Activated CD8-positive, alpha-beta memory T cell treated with anti-CD3 and anti-CD28 coated beads, Interleukin-2, amount 50 U/mL, for 4 hours (primary cell): ENCODE measurements at regions not wholly inside any gene's neighbourhood (a gene's known extent, or its start where the extent isn't known, plus 50 kb on each side); places are given as distances from the start of the nearest gene placed in this dataset.

ENCODE experiments used
- DNase-seq: peaks from one replicate; pipeline ENCODE4 v3.0.0-alpha.2; 2020

- DNase-seq = no peak
These were observed 263.8 kb upstream of the LCORL start for GRCh38 chr4:18285357-18285756.

GRCh38 chr4:18278244-18278643 lies 256.7 kb upstream of the LCORL start:
- DNase-seq = no peak

- DNase-seq = no peak
These were observed 241.3 kb upstream of the LCORL start for GRCh38 chr4:18262832-18263231.

DNA sequence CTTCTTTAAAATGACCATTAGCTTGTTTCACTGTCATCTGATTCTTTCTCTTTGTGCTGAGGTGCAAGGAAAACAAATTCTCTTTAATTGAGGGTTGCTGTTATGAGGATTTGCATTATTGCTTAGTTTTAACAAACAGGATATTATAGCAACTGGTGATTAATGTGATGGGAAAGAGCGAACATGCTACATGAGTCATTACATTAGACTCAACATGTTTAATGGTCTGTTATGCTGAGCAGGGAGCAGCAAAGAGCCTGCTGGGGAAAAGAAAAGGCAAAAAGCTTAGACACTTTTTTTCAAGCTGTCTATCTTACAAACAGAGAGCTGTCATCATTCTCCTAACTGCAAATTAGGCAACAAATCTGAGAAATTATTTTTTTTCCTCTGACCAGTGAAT lies 230.5 kb upstream of the LCORL start:
- no peak for DNase-seq

DNA sequence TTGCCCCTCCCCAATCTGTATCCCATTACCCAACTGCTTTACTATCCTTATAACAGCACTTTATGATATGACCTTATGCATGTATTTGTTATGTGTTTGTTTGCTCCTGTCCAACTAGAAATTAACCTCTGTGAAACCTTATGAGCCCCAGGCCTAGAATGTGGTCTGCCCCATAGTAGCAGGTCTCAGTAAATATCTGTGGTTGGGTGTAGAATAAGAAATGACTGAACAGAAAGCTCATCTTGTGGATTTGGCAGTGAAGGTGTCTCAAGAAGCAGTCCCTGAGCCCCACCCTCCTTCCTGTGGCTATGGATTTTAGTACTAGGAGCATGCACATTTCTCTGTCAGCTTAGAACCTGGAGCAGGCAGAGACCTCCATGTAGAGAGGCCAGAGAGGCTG lies 229.0 kb upstream of the LCORL start:
- no peak for DNase-seq

DNA sequence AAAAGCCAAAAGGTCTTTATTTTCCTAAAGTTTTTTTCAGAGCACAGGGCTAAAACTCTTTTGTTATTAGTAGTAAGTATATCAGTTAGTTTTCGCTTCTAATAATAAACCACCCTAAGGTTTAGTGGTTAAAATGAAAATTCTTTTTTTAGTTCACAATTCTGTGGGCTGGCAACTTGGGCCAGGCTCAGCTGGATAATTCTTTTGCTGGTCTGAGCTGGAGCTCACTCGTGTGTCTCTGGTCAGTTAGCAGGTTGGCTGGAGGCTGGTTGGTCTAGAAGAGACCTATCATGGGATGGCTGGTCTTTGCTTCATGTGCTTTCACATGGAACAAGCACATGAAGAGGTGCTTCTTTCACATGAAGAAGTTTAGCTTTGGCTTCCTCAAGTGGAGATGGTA lies 227.1 kb upstream of the LCORL start:
- DNase-seq = no peak

GRCh38 chr4:18247189-18247588 lies 225.6 kb upstream of the LCORL start:
- DNase-seq = no peak

DNA sequence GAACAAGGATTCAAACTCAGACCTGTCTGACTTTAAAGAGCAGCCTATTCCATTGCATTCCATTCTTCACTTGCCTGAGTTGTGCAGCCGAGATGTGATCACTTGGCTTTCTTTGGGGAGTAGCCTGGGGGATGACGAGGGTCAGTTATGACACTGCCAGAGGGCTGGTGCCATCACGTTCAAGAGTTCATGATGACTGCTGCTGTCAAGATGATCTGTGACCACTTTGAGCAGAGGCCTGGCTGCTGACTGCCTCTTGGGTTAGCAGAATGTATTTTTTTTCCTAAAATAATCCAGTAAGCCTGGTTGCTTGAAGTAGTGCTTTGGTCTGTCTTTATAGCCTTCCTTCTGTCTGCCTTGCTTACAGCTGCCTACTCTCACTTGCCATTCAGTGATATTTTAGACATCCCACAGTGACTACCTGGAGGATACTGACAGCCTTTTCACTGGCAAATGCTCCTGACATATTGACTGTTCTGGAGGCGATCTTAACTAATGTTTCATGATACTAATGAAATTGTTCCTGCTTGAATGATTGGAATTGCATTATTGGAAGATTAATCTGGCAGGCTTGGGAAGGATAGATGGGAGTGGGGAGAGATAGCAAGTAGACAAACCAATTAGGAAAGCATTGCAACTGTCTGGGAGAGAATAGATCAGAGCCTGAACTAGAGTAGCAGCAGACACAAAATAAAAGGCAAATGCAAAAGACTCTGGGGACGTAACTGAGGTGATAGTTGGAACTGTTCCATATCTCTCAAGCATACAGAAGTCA lies 221.6 kb upstream of the LCORL start:
- DNase-seq = no peak

- no peak for DNase-seq
These were observed 220.2 kb upstream of the LCORL start for GRCh38 chr4:18241727-18242126.

- no peak for DNase-seq
These were observed 212.6 kb upstream of the LCORL start for GRCh38 chr4:18234108-18234507.

DNA sequence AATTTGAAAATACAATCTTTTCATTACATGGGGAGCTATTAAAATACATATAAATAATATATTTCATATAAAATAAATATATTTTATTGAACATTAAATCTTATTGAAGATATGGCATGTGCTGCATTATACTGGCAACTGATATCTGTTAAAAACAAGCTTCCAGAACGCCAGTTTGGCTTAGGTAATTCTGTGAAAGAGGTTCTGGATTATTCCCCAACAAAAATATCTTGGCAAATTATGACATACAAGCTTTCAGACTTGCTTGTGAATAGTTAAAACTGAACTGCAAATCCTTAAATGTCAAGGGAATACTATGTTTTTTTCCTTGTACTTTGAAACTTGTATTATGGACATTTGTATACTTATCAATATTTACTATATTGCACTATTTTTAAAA lies 210.2 kb upstream of the LCORL start:
- no peak for DNase-seq

GRCh38 chr4:18227880-18228279 lies 206.3 kb upstream of the LCORL start:
- no peak for DNase-seq

- no peak for DNase-seq
These were observed 193.0 kb upstream of the LCORL start for GRCh38 chr4:18214411-18215055.

DNA sequence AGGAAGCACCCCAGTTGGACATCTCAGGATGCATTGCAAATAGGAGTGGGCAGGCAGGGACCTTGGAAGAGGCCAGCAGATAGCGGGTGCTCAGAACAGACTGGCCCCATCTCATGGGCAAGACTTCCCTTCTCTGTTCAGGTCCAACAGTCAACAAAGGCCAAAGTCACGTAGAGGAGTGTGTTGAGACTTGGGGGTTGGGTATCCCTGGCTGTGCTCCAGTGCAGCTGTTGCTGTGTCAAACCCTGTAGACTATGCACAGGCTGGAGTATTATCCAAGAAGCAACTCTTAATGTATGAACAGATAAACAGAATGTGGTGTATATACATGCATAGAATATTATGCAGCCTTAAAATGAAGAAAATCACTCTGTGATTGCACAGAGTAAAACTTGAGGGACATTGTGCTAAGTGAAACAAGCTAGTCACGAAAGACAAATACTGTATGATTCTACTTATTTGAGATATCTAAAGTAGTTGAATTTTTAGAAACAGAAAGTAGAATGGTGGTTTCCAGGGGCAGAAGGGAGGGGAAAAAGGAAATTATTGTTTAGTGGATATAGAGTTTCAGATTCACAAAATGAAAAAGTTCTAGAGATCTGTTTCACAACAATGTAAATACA lies 192.1 kb upstream of the LCORL start:
- no peak for DNase-seq

DNA sequence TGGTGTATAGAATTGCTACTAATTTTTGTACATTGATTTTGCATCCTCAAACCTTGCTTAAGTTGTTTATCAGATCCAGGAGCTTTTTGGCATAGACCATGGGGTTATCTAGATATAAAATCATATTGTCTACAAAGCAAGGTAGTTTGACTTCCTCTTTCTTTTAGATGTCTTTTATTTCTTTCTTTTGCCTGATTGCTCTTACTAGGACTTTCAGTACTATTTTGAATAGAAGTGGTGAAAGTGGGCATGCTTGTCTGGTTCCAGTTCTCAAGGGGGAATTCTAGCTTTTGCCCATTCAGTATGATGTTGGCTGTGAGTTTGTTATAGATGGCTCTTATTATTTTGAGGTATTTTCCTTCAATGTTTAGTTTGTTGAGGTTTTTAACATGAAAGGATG lies 187.9 kb upstream of the LCORL start:
- no peak for DNase-seq

GRCh38 chr4:18203966-18204365 lies 182.4 kb upstream of the LCORL start:
- DNase-seq = no peak

DNA sequence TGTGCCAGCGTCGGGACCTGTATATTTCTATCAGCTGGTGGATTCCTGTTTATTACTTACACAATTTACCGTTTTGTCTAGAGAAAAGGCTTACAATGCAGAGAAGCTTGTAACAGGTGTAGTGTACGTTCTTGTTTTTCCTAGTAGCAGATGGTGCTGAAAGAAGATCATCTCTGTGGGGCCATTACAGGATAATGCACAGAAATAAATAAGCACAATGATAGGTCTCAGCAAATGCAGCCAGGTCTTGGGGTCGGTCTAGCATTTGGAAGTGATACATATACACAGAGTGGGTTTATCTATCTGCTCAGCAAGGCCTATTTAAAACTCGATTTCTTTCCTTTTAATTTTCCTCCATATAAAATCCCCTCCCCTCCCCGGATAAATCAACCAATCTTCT lies 180.9 kb upstream of the LCORL start:
- no peak for DNase-seq

DNA sequence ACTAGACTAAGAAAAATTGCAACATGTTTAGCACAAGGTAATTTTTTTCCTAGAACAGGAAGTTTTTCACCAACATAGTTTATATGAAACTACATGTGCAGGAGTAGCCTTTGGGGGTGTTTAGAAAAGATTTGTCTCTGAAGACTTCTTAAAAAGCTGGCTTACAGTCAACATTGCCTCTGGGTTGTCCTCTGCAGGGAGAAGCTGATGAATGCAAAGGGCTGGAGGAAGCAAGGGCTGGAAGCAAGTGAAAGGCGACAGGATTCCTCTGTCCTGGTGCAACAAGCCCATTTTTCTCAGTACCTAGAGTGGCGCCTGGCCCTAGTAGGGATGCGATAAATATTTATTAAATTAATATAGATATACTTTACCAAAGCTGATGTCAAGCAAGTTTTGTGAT lies 180.3 kb upstream of the LCORL start:
- no peak for DNase-seq

GRCh38 chr4:18198653-18199052 lies 177.1 kb upstream of the LCORL start:
- DNase-seq = no peak

DNA sequence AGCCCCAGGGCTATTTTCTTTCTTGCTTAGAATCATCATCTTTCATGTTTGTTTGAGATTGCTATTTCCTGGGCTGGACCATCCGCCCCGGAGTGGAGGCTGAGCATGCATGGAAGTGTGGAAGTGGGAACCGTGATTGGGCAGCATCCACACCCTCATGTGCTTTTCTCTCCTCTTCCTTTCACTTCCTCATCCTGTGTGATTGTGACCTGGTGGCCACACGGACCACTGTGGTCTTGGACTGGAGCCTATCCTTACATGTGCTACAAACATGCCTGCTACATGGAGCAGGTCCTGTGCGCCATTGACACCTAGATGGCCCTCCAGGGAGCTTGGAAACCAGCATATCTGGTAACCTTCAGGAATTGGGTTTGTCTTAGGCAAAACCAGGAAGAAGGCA lies 175.9 kb upstream of the LCORL start:
- no peak for DNase-seq

- DNase-seq = no peak
These were observed 172.7 kb upstream of the LCORL start for GRCh38 chr4:18194278-18194677.

- DNase-seq = no peak
These were observed 171.3 kb upstream of the LCORL start for GRCh38 chr4:18192901-18193300.

DNA sequence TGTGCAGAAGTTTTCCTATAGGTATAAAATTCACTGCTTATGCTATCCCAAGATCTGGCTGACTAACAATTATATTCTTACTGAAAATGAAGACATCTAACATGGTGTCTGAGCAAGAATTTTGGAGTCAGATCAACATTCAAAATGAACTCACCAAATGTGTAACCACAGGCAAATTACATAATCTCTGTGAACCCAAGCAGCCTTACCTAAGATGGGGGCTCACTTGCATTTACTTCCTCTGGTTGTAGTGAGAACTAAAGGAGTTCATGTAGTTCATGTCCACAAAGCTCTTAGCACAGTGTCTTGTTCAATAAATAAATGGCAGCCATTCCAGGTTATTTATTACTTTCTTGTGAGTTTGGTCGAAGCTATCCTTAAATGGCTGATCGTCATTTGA lies 163.9 kb upstream of the LCORL start:
- DNase-seq = no peak

GRCh38 chr4:18180892-18181291 lies 159.3 kb upstream of the LCORL start:
- DNase-seq = no peak
